DMS 273 (cell line): ENCODE measurements at regions not wholly inside any gene's neighbourhood (a gene's known extent, or its start where the extent isn't known, plus 50 kb on each side); places are given as distances from the start of the nearest gene placed in this dataset.
A peak's percentile ranks its signal among the peaks of the same experiment; 100 is the strongest.

Experiments used
- DNase-seq: peaks from one replicate; lab custom pipeline; 2025; ENCODE audit not compliant: unreplicated experiment; lab: John Stamatoyannopoulos, UW

DNA sequence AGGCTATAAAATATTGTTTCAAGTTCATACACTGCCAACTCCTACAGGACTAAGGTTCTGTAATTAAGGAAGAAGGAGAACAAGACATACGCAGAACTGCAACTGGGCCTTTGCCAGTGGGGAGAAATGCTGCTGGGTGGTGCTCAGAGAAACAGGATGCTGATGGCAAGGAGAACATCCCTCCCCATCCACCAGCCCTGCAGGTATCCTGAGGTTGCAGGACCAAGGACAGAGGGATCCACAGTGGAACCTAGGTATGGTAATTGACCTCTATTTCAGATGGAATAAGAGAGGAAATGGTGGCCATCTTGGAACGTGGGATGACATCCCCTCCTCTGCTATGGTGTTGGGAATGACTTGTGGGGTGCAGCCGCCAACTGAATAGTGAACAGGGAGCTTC, 206.3 kb upstream of the S1PR3 start:
- DNase-seq, result no peak

DNA sequence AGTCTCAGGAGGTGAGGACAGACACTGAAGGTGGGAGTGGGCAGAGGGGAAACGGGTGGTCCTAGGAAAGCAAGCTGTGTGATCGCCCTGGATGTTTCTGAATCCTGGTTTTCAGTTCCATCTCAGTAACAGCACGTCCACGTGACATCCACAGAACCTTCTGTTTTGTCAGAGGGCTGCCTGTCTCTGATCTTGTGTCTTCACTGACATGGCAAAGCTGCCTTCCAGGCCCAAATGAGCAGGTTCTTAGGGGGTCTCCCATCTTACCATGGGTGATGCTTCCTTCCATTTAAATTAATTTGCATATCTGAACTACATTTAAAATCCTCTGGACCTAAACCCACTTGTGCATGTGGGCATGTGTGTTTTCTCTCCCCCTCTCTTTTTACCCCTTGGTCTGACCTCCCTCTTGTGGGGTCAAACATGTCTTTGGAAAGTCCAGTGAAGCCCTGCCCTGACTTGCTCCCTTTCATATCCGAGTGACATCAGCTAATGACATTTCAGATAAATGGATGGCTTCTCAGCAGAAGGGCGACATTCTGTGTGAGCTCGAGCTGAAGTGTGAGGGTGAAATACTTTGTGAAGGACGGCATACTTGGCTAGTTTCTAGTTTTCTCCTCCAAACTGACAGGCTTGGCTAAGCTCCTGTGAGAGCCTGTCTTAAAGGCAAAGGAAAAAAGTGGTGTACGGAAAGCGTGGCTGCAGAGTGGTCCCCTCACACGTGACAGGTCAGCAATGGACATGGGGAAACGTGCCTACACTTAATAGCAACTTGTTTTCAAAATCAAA, 204.8 kb upstream of the S1PR3 start:
- no peak for DNase-seq

DNA sequence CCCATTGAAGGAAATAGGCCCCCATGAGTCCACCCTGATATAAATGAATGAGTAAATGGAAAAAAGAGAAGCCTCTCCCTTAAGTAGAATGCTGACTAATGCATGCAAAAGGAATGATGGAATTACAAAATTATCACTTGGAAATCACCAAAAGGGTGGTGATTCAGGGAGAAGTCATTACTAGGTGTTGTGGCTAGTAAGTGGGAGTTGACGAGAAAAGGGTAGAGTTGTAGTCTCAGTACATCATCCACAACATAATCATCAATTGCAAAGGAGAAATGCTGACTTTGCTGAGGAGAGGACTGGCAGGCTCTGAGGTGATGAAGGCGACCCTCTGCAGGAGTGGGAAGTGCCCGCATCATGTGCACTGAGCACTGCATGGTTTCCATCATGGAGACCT, 201.5 kb upstream of the S1PR3 start:
- no peak for DNase-seq

DNA sequence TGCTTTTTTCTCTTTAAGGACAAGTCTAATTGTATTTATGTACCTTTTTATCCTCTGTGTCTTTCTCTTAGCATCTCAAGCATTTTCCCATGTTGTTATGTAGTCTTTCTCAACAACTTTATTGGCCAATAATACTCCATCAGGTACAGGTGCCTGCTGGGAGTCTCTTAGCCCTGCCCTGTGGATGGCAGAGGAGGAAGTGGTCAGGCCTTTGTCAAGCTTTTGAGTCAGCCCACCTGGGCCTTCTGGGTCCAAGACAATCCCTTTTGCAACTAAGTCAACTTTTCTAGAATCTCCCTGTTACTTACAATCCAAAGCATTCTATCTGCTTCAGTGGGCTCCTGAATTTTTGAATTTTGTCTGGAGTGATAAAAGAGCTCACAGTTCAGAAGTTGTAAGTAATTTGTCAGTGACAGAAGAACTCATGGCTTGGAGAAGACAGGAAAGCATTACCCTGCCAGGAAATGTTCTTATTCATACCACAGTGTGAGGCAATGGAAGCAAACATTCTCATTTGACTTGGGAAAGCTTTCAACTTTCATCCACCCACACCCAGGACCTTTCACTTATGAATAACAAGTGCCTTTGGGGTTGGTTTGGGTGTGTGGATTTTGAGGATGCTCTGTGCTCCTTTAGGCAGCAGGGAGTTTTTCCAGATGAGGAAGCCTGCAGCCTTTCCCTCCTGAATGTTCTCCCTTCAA, 200.0 kb upstream of the S1PR3 start:
- DNase-seq, result no peak

DNA sequence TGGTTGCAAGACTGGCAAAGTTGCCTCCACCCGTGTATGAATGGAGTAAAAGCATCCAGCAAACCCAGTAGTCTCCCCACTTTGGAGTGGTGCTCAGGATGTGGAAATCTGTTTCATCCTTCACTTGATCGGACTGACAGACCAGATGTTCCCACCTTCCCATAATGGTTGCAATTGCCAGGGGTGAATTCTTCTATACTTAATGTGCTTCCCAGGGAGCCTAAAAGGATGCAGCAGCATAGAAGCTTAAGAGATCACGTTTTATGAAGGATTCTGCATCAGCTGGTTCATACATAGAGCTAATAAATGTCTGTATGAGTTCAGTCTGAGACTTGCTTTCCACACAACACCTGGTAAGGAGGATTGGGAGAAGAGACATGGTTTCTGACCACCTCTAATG, 198.8 kb upstream of the S1PR3 start:
- no peak for DNase-seq

DNA sequence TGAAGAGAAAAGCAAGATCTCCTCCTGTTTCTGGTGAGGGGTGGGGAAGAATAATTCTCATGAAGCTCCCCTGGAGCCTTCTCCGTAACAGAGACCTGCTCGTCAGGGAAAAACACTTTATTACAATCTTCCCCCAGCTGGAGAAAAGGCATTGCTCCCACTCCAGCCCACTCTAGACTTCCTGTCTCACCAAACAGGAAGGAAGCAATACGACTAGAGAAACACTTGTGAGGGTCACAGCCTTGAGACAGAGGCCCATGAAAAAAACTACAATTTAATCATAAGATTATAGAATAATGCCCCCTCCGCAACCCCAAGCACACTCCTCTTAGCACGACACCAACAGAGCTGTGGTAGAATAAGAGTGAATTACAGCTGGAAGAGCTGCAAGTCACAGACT, 197.2 kb upstream of the S1PR3 start:
- no peak for DNase-seq

DNA sequence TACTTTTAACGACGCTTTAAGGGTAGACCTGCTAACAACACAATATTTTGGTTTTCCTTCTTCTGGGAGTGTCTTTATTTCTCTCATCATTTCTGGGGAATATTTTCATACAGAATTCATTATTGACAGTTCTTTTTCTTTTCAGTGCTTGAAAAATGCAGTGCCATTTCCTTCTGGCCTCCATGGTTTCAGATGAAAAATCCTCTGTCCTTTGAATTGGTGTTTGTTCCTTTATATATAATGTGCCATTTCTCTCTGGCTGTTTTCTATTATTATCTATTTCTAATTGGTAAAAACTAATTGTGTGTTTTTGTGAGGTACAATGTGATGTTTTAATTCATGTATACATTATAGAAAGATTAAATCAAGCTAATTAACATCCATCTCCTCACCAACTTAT, 194.3 kb upstream of the S1PR3 start:
- DNase-seq, result no peak

DNA sequence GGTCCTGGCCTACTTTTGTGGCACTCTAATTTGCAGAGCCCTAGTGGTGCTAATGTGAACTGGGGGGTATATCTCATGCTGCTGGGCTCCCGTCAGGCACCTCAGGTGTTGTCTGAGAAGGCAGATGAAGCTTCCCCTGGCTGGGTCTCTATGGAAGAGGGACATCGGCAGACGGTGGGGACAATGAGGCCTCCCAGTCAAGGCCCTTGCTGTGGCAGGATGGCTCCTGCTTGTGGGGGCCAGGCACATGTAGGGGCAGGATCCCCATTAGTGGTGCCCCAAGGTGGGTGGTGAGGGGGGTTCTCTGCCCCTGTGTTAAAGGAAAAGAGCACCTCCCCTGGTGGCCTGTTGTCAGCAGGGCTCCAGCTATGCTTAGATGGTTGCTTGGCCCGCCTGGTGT, 192.8 kb upstream of the S1PR3 start:
- no peak for DNase-seq

DNA sequence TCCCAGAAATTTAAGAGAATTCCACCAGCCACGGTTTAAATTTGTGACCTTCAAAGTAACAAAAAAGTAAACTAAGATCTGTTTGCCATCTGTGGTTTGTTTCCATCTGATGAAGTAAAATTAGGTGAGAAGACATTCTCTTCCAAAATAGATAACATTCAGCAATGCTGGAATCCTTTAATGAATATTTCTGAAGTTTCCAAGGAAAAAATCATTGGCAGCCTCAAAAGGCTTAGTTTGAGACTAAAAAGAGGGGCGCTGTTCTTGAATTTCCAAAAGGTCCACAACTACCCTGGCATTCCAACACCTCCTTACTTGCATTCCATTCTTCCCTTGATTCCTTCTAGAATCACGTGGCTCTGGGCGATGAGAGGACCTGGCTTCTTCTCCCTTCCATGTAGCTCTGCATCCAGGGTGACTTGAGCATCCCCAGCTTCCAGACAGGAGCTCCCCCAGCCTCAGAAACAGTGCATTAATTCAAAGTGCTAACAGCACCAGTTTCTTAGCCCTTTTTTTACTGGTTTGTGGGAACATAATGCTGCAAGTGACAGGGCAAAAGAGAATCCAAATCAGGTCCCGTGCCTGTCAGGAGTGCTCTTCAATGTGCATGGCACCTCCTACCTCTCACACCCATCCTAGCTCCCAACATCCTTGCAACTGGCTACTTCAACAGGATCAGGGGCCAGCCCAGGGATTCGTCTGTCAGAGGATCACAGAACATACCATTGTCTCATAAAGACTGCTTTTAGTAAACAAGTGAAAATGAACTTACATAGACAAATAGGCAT, 191.5 kb upstream of the S1PR3 start:
- no peak for DNase-seq

DNA sequence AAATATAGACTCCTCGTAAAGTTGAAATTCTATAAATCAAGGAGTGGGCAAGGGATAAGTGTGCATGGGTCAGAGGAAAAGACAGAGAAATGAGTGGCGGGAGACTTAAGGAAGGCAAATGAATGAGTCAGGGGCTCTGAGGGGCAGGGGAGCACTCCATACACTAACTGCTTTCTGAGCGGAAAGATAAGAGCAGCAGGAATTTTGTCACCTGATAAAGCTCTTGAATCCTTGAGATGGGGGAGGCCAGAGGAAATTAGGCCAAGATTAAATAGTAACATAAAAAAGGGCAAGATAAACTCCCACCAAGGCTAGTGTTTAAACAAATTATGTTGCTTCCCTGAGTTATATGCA, 191.0 kb upstream of the S1PR3 start:
- DNase-seq, result no peak

DNA sequence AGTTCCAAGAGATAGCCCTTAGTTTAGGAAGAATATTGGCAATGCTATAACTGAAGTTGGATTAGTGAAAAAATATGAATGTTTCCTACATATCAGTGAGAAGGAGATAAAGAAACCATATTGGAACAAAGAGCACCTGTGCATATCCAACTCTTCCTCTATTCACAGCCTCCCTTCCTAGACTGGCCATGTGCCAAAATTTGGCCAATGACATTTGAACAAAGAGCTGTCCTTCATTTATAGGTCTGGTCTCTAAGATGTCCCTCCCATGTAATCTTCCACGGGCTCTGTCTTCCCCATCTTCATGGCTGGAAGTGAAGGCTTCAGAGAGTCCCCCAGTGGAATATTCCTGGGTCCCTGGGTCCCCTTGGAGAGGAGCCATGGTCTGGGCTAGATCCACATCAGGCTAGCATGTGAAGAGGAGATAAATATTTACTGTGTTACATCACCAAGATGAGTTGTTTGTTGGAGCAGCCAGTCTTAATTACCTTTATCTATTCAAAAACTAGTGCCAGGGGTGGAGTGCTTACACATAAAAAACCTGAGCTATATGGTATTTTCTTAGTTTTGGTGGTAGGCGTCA, 190.0 kb upstream of the S1PR3 start:
- DNase-seq, result no peak

DNA sequence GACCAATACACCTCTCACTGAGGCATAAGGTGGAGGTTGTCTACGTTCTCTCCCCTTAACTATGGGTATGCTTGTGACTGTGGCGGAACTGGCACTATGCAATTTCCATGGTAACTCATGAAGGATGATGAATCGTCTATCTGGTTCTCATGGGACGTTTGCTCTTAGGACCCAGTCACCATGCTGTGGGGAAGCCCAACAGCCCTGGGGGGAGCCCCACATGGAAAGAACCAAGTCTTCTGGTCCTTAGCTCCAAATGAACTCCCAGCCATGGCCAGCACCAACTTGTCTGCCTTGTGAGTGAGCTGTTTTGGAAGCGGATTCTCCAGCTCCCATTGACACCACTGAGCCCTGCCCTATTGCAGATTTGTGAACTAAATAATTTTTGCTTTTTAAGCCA, 188.7 kb upstream of the S1PR3 start:
- DNase-seq, result no peak

DNA sequence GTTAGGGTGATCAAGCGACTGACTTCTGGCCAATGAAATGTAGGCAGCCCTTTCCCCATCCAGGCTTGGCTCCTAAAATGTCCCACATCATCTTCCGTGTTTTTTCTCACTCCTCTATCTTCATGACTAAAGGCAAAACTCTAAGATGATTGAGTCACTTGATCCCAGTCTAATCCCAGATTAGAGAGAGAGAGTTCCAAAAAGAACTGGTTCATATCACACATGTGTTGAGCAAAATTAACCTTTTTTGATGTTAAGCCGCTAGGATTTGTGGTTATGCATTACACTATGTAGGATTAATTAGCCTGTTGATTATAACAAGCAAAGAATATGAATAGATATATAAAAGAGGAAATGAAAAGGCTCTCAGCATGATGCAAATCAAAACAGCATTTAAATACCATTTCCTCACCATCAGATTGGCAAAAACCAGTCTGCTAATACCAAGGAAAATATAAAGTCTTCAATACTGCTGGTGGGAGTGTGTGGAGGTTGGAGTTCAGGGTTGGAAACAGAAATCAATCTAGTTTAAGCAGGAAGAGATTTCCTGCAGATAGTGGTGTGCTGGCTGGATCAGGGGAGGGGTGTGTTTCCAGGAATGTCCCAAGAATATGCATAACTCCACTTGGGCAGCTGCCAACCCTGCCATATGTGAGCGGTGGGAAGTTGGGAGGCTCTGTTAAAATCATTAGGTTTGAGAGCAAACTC, 187.6 kb upstream of the S1PR3 start:
- peak; percentile 79 for DNase-seq

DNA sequence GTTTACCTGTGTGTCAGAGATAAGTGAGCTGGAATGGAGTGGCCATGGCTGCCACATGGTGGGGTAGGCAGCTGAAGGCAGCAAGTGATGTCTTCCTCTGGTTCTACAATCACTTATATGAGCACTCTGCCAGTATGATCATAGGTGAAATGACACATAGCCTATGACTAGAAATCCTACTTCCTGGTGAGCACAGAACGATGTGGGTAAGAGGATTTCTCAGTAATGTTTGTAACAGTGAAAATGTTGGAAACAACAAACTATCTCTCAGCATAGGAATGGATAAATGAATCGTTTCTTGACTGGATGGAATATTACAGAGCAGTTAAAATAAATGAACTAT, 187.0 kb upstream of the S1PR3 start:
- no peak for DNase-seq

DNA sequence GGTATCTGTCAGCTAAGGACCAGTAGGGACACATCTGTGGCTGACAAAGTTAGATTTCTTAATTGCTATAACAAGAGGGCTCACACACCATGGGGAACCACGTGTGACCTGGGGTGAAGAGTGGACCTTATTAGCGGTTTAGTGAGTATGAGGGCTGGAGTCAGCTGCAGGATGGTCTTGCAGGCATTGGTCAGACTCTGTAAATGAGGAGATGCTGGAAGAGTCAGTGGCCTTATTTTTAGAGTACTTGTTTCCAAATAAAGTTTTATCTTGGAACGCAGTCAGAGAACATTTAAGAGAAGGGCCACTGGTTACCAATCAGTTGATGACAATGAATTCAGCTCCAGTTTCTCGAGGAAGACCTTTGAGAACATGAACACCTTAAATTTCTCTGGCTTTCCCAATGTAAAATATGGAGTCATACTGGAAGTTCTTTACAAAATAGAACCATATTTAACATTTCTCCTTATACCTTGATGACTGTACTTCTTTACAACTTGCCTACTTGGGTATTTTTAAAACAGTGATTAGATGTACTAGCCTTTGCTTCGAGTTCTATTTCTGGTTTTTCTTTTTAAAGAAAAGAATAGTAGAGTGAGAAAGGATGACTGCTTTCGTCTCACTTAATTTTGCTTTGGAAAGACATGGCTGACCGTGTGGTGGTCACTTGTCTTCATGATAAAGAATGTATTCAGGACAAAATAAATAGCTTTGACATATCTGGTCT, 185.9 kb upstream of the S1PR3 start:
- DNase-seq, result no peak

DNA sequence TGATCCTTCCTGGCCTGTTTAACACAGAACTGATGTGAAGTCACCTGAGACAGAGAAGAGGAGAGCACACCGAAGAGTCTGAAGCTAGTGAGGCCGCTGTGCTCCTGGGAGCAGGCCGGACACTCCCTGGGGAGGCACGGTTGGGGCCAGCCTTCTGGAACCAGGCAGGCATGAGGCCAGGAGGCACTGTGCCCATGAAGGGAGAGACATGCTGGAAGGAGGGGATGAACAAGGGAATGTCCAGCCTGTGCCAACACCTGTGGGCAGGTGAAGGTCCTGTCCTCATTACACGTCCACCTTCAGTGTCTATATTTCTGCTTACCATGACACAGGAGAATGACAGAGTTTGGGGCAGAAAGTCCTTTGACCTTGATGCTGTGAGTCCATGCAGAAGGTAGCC, 183.8 kb upstream of the S1PR3 start:
- no peak for DNase-seq

DNA sequence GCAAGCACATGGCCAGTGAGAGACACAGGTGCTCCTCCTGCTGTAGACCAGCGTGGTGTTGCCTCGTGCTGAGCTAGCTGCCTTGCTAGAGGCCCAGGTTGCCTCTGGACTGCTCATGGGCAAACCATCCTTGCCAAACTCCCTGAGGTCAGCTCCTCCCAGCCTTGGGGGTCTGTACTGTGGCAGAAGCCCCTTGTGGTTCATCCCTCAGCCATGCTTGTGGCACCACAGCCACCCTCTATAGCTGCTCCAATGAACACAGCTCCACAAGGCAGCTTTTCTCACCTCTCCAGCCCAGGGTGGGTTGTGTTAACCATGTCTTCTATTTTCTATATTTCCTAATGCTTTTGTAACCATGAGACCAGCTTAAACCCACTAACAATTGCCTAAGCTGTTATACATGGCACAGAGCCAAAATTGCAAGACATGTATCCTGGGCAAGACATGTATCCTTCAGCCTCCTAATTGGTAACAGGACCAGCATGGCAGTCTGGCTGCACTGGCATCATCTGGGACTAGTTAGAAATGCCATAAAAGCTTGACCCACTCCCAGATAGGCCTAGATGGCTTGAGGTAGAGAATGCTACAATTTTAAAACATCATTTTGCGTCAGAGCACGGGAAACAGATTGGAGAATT, 183.1 kb upstream of the S1PR3 start:
- DNase-seq, result peak; percentile 51

DNA sequence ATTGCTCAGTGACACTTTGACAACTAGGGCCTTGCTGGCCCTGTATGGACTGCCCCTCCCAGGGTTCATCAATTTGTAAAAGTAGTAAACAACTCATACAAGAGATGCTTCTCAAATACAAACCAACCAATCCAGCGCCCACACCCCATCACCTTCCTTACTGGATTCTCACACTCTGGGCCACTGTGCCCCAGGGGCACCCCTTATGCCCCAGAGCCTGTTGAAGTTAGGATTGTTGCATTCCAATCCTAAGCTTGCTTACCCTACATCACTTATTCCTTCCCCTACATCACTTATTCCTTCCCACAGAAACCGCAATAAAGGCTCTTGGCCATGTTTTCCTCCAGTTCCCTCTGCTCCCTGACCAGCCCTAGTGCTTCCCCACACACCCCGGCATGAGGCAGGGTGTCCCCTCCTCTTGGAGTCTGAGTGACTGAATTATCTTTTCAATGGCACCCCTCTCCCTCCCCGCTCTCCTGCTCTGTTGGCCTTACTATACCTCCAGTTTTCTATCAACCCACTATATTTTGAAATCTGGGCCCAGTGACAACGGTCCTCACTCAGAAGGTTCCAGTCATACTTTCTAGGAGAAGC, 182.4 kb upstream of the S1PR3 start:
- DNase-seq, result no peak

DNA sequence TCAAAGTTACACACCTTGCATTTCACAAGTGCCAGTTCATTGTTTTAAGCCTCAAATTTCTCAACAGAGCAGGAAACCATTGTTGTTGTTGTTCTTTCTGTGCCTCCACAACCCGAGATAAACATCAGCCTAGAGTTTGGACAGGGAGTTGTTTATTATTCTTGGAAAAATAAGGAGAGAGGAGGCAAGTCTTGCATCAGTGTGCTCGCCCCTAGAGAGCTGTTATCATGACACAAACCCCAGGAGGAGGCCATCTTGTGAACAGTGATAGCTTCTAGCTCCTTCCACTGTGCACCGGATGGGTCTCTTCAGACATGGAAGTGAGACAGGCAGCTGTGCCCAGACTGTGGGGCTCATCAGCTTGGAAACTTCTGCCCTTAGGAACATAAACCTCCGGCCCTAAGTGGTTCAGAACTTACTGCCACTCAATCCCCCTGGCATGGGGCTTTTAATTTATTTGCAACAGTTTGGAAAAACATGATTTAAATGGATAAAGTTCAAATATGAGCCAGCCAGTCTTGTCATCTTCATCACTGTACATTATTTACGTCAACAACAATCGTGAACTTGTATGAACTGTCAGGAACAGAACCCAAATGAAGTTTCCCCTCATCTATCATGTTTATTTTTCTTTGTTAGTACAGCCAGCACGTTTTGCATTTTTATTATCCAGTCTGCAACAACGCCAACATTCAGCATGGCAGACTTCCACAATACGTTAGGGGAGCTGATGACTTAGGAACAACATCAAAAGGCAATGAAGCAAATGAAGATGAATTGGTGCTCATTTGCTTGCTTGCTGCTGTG, 181.7 kb upstream of the S1PR3 start:
- DNase-seq, result no peak
